Tibial nerve (tissue), 4 donors: ENCODE measurements at regions not wholly inside any gene's neighbourhood (a gene's known extent, or its start where the extent isn't known, plus 50 kb on each side); places are given as distances from the start of the nearest gene placed in this dataset.

Experiments used
- DNase-seq, 2 donors: peaks; one replicate each; pipeline ENCODE4 v3.0.0-alpha.2; 2019; ENCODE audit warnings: low spot score in 2 of 2
- H3K27ac ChIP-seq, 4 donors: fragments of 200-600 bp; sonication (generic) in 3 of 4; one replicate each; pipeline ENCODE4 v1.5.1; 2017 to 2019; ENCODE audit warnings: mild to moderate bottlenecking in 1 of 4
- H3K27me3 ChIP-seq, 2 donors: fragments of 200-600 bp; sonication (generic) in 1 of 2; one replicate each; pipeline versions ENCODE4 v1.5.1 to v1.6.0; 2017 to 2019
- H3K36me3 ChIP-seq, 3 donors: fragments of 200-600 bp; sonication (generic); one replicate each; pipeline ENCODE4 v1.5.1; 2018 to 2019
- H3K4me1 ChIP-seq, 4 donors: fragments of 200-600 bp; sonication (generic) in 3 of 4; one replicate each; pipeline ENCODE4 v1.5.1; 2017 to 2019
- H3K4me3 ChIP-seq, 4 donors: fragments of 200-600 bp; sonication (generic) in 3 of 4; one replicate each; pipeline ENCODE4 v1.5.1; 2017 to 2019; ENCODE audit warnings: mild to moderate bottlenecking in 1 of 4, moderate library complexity in 1 of 4
- H3K9me3 ChIP-seq, 4 donors: fragments of 200-600 bp; sonication (generic) in 3 of 4; one replicate each; pipeline ENCODE4 v1.5.1; 2017 to 2019
- EP300 ChIP-seq, 2 donors: sonication (generic); formaldehyde crosslinking; IDR thresholded peaks; one replicate each; pipeline ENCODE4 v1.6.1; 2017; ENCODE audit warnings: antibody characterized with exemption in 2 of 2, mild to moderate bottlenecking in 1 of 2
- POLR2A ChIP-seq, 2 donors: fragments of 450-650 bp; IDR thresholded peaks; one replicate each; pipeline ENCODE4 v1.6.1; 2017; ENCODE audit warnings: antibody characterized with exemption in 2 of 2, mild to moderate bottlenecking in 2 of 2, moderate library complexity in 2 of 2
- WGBS, 2 donors: methylation state at CpG; one replicate each; pipeline ENCODE4 v1.1.5; 2018; 5-methylcytosine and 5-hydroxymethylcytosine counted together
- TF ChIP-seq, protein P1 (sequence below), 5 experiments: fragments of 200-600 bp in 3 of 5; fragments of 450-650 bp in 2 of 5; sonication (generic) in 3 of 5; IDR thresholded peaks; one replicate each; pipeline ENCODE4 v1.5.1; 2016 to 2019; ENCODE audit warnings: antibody characterized with exemption in 5 of 5, mild to moderate bottlenecking in 3 of 5, moderate library complexity in 2 of 5

DNA sequence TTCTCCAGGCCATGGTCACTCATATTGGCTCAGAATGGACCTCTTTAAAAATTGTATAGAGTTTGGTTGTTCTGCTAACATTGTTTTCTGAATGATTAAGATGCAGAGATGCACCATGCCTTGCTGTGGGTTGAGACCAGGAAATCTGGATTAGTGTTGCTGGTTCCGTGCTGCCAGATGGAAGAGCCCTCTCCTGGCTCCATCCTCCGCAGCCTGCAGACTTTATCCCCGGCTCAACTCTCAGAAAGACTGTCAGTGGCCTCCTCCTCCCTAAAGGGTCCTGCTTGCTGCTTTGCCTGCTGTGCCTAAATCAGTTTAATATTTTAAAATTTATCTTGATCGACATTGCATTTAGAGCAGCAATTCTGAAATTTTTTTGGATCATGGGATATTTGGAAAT, 196.7 kb downstream of the TENT4A start:
- Histone ChIP-seq H3K27ac (no peak overlapping the region), H3K9me3 (no peaks in the 10 kb centered on the region), H3K4me1 (peaks cover 0 to 9% (median 0%) of the 10 kb centered on the region in 4 donors), H3K4me3 (no peak overlapping the region), H3K36me3 (no peaks in the 10 kb centered on the region), H3K27me3 (no peaks in the 10 kb centered on the region)
- 75 to 93% methylated on average over 4 of the region's 4 CpGs for WGBS, 2 donors
- TF ChIP-seq EP300 (IDR thresholded peaks at IDR 0.05): no peak
- no peak for DNase-seq

DNA sequence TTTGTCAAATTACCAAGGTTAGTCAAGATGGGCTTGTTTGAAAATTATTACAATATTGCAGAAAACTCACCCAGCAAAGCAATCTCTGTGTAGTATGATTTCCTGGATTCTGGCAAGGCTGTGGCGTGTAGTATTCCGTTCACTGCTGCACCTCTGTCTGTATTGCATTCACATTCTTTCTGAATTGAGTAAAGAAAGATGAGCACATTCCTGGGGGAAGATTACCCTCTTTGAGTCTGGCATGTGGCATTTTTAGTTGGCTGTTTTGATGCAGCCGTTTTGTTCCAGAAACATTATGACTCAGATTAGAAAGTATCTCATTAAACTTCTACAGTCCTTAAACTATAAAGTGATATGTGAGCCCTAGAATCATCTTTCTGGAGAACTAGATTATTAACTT, 197.7 kb downstream of the TENT4A start:
- Histone ChIP-seq H3K27ac (no peak overlapping the region), H3K9me3 (no peaks in the 10 kb centered on the region), H3K4me3 (no peak overlapping the region), H3K27me3 (no peaks in the 10 kb centered on the region), H3K36me3 (no peaks in the 10 kb centered on the region), H3K4me1 (peaks cover 0 to 7% (median 0%) of the 10 kb centered on the region in 4 donors)
- no peak for TF ChIP-seq EP300 (IDR thresholded peaks at IDR 0.05)
- TF ChIP-seq, protein P1, sequence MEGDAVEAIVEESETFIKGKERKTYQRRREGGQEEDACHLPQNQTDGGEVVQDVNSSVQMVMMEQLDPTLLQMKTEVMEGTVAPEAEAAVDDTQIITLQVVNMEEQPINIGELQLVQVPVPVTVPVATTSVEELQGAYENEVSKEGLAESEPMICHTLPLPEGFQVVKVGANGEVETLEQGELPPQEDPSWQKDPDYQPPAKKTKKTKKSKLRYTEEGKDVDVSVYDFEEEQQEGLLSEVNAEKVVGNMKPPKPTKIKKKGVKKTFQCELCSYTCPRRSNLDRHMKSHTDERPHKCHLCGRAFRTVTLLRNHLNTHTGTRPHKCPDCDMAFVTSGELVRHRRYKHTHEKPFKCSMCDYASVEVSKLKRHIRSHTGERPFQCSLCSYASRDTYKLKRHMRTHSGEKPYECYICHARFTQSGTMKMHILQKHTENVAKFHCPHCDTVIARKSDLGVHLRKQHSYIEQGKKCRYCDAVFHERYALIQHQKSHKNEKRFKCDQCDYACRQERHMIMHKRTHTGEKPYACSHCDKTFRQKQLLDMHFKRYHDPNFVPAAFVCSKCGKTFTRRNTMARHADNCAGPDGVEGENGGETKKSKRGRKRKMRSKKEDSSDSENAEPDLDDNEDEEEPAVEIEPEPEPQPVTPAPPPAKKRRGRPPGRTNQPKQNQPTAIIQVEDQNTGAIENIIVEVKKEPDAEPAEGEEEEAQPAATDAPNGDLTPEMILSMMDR (IDR thresholded peaks at IDR 0.05): no peak
- TF ChIP-seq POLR2A (IDR thresholded peaks at IDR 0.05): no peak
- WGBS, 2 donors: 62 to 74% methylated on average over 3 of the region's 3 CpGs
- DNase-seq: no peak

DNA sequence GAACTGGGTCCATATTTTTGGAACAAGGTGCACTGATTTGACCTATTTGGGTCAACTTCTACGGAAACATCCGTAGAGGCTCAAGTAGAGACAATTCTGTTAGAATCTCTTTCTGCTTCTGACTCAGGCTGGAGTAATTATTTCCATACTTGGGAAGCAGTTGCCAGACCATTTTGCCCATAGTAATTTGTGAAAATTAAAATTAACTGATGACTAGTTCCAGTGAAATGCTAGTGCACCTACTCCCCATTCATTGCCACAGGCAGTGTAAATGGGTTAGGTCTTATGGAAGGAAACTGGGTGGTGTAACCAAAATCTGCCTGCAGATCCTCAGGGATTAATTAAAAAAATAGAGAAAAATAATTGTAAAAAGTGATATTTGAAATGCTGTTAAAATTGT, 201.1 kb downstream of the TENT4A start:
- no peaks in the 10 kb centered on the region for H3K27me3 ChIP-seq
- no peaks in the 10 kb centered on the region for H3K36me3 ChIP-seq
- H3K9me3 ChIP-seq: peaks cover 0 to 4% (median 0%) of the 10 kb centered on the region in 4 donors
- DNase-seq: no peak
- H3K27ac ChIP-seq: no peak overlapping the region
- no peak for TF ChIP-seq POLR2A (IDR thresholded peaks at IDR 0.05)
- TF ChIP-seq, protein P1 (IDR thresholded peaks at IDR 0.05): no peak
- 70 to 74% methylated on average over 2 of the region's 2 CpGs for WGBS, 2 donors
- peaks cover 0 to 3% (median 0%) of the 10 kb centered on the region in 4 donors for H3K4me1 ChIP-seq
- H3K4me3 ChIP-seq: no peak overlapping the region

DNA sequence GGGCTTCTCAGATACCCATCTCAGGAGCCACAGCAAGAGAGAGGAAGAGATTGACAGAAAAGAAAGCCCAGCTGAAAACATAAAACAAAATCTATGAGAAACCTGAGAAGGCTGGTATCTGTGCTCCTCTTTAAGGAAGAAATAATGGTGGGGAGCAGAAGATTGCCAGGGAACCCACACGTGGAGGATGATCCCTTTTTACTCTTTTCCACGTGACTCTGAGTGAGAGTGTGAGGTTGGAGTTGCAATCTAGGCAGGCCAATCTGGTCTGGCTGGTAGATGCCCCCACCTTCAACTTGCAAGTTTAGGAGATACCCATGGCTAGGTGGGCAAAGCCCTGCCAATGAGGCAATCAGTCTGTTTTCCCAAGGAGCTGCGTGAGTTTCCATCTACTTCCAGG, 202.3 kb downstream of the TENT4A start:
- peaks cover 0 to 3% (median 0%) of the 10 kb centered on the region in 4 donors for H3K4me1 ChIP-seq
- H3K4me3 ChIP-seq: no peak overlapping the region
- no peaks in the 10 kb centered on the region for H3K27me3 ChIP-seq
- 84 to 85% methylated on average over 3 of the region's 3 CpGs for WGBS, 2 donors
- H3K9me3 ChIP-seq: peaks cover 0 to 5% (median 0%) of the 10 kb centered on the region in 4 donors
- no peaks in the 10 kb centered on the region for H3K36me3 ChIP-seq
- H3K27ac ChIP-seq: no peak overlapping the region
- TF ChIP-seq, protein P1 (IDR thresholded peaks at IDR 0.05): no peak
- no peak for TF ChIP-seq POLR2A (IDR thresholded peaks at IDR 0.05)
- no peak for TF ChIP-seq EP300 (IDR thresholded peaks at IDR 0.05)
- no peak for DNase-seq

DNA sequence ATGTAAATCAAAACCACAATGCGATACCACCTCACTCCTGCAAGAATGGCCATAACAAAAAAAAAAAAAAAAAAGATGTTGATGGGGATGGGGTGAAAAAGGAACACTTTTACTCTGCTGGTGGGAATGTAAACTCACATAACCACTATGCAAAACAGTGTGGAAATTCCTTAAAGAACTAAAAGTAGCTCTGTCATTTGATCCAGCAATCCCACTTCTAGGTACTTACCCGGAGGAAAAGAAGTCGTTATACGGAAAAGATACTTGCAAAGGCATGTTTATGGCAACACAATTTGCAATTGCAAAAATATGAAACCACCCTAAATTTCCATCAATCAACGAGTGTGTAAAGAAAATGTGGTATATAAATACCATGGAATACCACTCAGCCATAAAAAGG, 205.0 kb downstream of the TENT4A start:
- Histone ChIP-seq H3K9me3 (peaks cover 0 to 8% (median 0%) of the 10 kb centered on the region in 4 donors), H3K27me3 (no peaks in the 10 kb centered on the region), H3K4me3 (no peak overlapping the region), H3K36me3 (no peaks in the 10 kb centered on the region), H3K27ac (no peak overlapping the region), H3K4me1 (no peaks in the 10 kb centered on the region)
- DNase-seq: no peak
- WGBS, 2 donors: 87 to 90% methylated on average over 5 of the region's 5 CpGs
- TF ChIP-seq, protein P1 (IDR thresholded peaks at IDR 0.05): no peak
- TF ChIP-seq EP300 (IDR thresholded peaks at IDR 0.05): no peak
- no peak for TF ChIP-seq POLR2A (IDR thresholded peaks at IDR 0.05)
